Dendritic cell treated with granulocyte-macrophage colony-stimulating factor and Interleukin-4, amounts not matched to agents 40 ng/mL and 50 ng/mL, for 4 days (primary cell): ENCODE measurements at regions not wholly inside any gene's neighbourhood (a gene's known extent, or its start where the extent isn't known, plus 50 kb on each side); places are given as distances from the start of the nearest gene placed in this dataset.
"Not testable (repeated sequence)": the region's sequence is repeated elsewhere in the genome, so short reads cannot be mapped to it uniquely, and the experiment has no call there.

Source experiments
- H3K27ac Mint-ChIP-seq: one replicate; pipeline ENCODE4 v1.8.0; 2022; ENCODE audit warnings: mild to moderate bottlenecking, mixed read lengths
- H3K27me3 Mint-ChIP-seq: one replicate; pipeline ENCODE4 v1.8.0; 2022; ENCODE audit warnings: mild to moderate bottlenecking, mixed read lengths
- H3K36me3 Mint-ChIP-seq: one replicate; pipeline ENCODE4 v1.8.0; 2022; ENCODE audit warnings: low read depth, mixed read lengths
- H3K4me1 Mint-ChIP-seq: one replicate; pipeline ENCODE4 v1.8.0; 2022; ENCODE audit warnings: low read depth, mixed read lengths
- H3K4me3 Mint-ChIP-seq: one replicate; pipeline ENCODE4 v1.8.0; 2022; ENCODE audit warnings: mild to moderate bottlenecking, moderate library complexity, mixed read lengths
- H3K9me3 Mint-ChIP-seq: one replicate; pipeline ENCODE4 v1.8.0; 2022; ENCODE audit warnings: mixed read lengths
- intact Hi-C: fragments of 100-400 bp; cut with micrococcal nuclease; formaldehyde crosslinking; loops from one replicate; pipeline ENCODE4 v1.15.0; 2022

DNA sequence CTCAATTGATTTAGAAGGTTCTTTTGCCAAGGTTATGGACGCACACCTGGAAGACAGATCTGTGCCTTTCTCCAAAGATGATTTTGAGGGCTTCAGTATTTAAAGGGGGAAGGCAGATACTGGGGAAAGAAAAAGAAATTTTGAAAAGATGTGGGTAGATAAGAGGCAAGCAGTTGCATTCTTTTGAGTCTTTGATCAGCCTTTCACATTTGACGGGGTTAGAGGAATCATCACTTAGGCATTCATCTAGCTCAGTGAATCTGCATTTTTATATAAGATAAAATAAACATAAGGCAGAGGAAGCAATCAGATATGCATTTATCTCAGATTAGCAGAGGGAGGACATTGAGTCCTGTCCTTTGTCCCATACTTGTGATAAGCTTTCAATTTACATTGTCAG, 243.4 kb upstream of the RAI14 start:
- Mint-ChIP-seq H3K9me3 (no peaks in the 10 kb centered on the region), H3K27ac (no peak overlapping the region), H3K27me3 (no peaks in the 10 kb centered on the region), H3K36me3 (no peaks in the 10 kb centered on the region), H3K4me1 (no peaks in the 10 kb centered on the region), H3K4me3 (no peak overlapping the region)
- intact Hi-C loops, result no loop called here

DNA sequence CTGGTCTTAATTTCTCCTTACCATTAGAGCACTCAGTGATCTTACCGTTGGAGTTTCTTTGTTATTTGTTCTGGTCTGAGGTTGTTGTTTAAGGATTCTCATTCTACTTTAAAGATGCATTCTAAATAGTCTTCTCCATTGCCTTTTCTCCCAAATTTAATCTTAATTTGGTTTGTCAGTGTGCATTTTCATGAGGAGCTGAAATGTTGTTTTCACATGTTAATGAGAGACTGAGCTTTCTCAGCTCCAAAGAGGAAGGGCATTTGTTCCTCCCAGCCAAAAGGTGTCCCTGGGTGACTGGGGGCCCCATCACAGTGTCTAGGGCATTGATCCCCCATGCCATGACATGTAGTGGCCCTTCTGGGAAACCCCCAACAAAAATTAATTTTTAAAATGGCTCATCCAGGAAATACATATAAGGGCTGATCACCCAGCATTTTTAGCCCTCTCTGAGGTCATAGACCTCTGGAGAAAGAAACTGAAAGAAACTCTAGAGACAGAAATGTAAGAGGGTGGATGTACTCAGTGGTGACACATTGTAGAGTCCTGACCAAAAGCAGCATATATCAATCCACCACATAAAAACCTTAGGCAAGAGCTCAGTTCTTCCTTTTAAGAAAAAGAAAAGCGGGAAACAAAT, 240.4 kb upstream of the RAI14 start:
- Mint-ChIP-seq H3K36me3 (no peaks in the 10 kb centered on the region), H3K9me3 (peaks cover under 1% of the 10 kb centered on the region), H3K27me3 (no peaks in the 10 kb centered on the region), H3K4me1 (no peaks in the 10 kb centered on the region), H3K27ac (no peak overlapping the region), H3K4me3 (no peak overlapping the region)
- intact Hi-C loops, result no loop called here

DNA sequence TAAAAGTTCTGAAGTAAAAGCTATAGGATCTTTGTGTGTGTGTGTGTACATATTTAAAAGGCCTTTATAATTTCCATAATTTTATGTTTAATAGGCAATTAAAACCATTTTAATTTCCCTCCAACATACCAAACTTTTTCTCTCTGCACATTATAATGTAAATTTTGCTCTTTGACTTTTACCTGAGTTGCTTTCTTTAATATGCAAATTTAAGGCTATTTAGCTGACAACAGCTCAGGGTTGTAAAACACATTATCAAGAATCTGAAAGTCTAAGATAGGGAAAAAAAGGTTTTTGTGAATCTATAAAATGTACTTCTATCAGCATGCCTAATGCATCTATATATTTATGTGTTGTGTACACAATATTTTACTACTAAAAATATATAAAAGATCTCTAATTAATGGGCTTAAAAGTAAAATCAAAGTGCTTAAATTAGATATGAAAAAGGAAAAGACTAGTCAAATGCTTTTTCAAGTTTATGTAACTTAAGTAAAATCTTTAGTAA, 239.6 kb upstream of the RAI14 start:
- Mint-ChIP-seq H3K27me3 (no peaks in the 10 kb centered on the region), H3K9me3 (peaks cover 9% of the 10 kb centered on the region), H3K36me3 (no peaks in the 10 kb centered on the region), H3K4me1 (no peaks in the 10 kb centered on the region), H3K27ac (no peak overlapping the region), H3K4me3 (no peak overlapping the region)
- intact Hi-C loops, result no loop called here

DNA sequence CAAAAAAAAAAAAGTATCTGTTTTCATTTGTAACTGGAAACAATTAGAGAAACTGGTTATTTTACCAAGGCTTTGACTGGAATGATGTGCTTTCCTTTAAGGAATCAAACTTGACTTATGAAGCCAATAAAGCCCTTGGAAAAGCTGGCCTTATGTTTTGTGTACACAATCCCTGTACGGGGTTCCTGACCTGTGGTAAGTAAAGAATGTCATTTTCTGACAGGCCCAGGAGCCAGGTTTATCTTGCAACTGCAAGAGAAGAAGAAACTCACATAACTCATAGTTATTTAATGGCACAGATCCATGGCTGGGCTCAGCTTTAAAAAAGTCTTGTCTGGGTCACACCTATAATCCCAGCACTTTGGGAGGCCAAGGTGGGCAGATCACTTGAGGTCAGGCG, 235.9 kb upstream of the RAI14 start:
- H3K36me3 Mint-ChIP-seq, intact Hi-C loops, H3K4me1 Mint-ChIP-seq: not testable (repeated sequence)

DNA sequence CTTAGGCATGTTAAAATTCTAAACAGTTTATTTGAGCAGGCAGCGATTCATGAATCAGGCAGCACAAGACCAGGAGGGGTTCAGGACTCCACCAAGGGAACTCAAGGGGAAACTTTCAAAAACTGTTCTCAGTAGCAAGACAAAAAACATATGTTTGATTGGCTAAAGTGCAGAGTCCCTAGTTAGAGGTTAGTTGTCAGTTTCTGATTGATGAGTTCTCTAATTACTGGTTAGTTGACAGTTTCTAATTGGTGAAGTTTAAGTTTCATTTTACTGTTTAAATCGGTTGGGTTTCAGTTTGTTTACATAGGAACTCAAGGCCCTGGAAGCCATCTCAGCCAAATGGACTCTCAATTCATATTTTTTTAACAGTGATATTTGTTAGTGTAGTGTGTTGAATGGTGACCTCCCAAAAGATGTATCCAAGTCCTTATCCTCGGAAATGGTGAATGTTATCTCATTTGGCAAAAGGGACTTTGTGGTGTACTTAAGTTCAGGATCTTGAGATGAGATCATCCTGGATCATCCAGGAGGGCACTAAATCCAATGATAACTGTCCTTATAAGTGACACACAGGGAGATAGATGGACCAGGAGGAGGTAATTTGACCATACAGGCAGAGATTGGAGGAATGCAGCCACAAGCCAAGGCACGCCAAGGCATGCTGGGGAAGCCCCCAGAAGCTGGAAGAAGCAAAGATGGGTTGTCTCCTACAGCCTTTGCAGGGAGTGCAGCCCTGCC, 219.2 kb upstream of the RAI14 start:
- intact Hi-C loops, result no loop called here
- no peaks in the 10 kb centered on the region for H3K4me1 Mint-ChIP-seq
- H3K27ac Mint-ChIP-seq, result no peak overlapping the region
- no peaks in the 10 kb centered on the region for H3K27me3 Mint-ChIP-seq
- no peaks in the 10 kb centered on the region for H3K36me3 Mint-ChIP-seq
- H3K4me3 Mint-ChIP-seq, result no peak overlapping the region
- H3K9me3 Mint-ChIP-seq, result peaks cover 24% of the 10 kb centered on the region

More for the DNA sequence above, 235.9 kb upstream of the RAI14 start:
- not testable (repeated sequence) for H3K27me3 Mint-ChIP-seq, H3K27ac Mint-ChIP-seq, H3K4me3 Mint-ChIP-seq
- H3K9me3 Mint-ChIP-seq, result peaks cover 17% of the 10 kb centered on the region

DNA sequence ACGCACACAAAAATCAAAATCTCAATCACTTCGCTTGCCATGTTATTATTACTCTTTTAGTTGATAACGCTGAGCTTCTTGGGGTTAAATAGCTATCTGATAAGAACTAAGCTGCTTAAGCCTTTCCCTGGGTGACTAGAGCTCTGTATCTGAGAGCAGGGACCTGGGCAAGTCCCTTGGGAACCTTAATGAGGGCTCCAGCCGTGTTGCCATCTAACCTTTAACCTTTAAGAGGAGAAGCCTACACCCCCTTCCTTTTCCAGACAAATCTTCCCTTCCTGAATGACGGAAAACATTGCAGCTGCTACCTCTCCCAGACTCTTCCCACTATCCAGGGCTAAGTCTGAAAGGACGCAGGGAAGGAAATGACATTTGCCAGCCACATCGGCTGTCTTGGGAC, 216.5 kb upstream of the RAI14 start:
- Mint-ChIP-seq H3K27ac (no peak overlapping the region), H3K9me3 (peaks cover 12% of the 10 kb centered on the region), H3K4me1 (no peaks in the 10 kb centered on the region), H3K27me3 (no peaks in the 10 kb centered on the region), H3K4me3 (no peak overlapping the region), H3K36me3 (no peaks in the 10 kb centered on the region)
- intact Hi-C loops, result no loop called here

DNA sequence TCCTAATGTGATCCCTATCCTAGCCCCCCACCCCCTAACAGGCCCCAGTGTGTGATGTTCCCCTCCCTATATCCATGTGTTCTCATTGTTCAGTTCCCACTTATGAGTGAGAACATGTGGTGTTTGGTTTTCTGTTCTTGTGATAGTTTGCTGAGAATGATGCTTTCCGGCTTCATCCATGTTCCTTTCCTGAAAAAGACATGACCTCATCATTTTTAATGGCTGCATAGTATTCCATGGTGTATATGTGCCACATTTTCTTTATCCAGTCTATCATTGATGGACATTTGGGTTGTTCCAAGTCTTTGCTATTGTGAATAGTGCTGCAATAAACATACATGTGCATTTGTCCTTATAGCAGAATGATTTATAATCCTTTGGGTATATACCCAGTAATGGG, 214.4 kb upstream of the RAI14 start:
- intact Hi-C loops, H3K36me3 Mint-ChIP-seq, H3K27me3 Mint-ChIP-seq, H3K9me3 Mint-ChIP-seq, H3K4me1 Mint-ChIP-seq, H3K4me3 Mint-ChIP-seq, H3K27ac Mint-ChIP-seq: not testable (repeated sequence)

DNA sequence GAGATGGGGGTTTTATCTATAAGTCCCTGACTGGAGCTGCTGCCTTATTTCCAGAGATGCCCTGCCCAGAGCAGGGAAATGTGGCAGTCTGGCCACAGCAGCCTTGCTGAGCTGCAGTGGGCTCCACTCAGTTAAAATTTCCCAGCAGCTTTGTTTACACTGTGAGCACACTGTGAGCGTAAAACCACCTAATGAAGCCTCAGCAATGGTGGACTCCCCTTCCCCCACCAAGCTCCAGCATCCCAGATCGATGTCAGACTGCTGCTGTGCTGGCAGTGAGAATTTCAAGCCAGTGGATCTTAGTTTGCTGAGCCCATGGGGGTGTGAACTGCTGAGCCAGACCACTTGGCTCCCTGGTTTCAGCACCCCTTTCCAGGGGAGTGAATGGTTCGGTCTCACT, 208.7 kb upstream of the RAI14 start:
- H3K27me3 Mint-ChIP-seq, result no peaks in the 10 kb centered on the region
- H3K9me3 Mint-ChIP-seq, result no peaks in the 10 kb centered on the region
- H3K4me3 Mint-ChIP-seq, result no peak overlapping the region
- no peaks in the 10 kb centered on the region for H3K36me3 Mint-ChIP-seq
- no peaks in the 10 kb centered on the region for H3K4me1 Mint-ChIP-seq
- no peak overlapping the region for H3K27ac Mint-ChIP-seq
- intact Hi-C loops, result no loop called here

DNA sequence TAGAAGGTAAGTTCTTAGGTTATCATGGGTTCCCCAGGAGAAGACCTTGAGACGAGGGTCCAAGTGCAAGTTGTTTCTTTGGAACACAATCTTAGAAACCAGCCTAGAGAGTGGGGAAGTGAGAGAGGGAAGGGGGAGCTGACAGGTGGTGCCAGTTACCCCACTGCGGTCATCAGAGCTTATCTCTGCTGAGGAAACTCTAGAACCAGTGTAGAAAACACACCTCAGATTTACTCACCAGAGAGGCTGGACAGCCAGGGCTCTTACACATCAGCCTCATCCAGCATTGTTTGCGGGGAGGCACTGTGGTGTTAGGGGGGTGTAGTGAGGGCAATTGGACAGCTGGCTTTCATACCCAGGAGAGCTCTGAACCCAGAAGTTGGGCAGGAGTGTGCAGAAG, 206.5 kb upstream of the RAI14 start:
- H3K27me3 Mint-ChIP-seq, result no peaks in the 10 kb centered on the region
- intact Hi-C loops, result no loop called here
- H3K36me3 Mint-ChIP-seq, result no peaks in the 10 kb centered on the region
- H3K4me3 Mint-ChIP-seq, result no peak overlapping the region
- H3K9me3 Mint-ChIP-seq, result no peaks in the 10 kb centered on the region
- H3K4me1 Mint-ChIP-seq, result no peaks in the 10 kb centered on the region
- H3K27ac Mint-ChIP-seq, result no peak overlapping the region

DNA sequence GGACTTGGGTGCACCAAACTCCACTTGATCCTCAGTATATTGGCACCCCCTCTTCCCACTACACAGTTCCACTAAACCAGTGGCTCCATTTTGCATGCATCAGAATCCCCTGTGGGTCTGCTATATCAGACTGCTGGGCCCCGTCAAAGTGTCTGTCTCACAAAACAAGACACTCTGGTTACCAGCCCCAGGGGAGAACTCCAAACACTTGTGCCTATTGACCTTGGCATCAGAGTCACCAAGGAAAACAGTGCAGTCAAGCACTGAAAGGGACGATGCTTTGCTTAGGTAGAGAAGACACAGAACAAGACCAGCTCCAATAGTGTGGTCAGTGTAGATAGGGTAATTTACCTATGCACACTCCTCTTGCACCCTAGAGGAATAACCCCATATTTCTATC, 205.8 kb upstream of the RAI14 start:
- intact Hi-C loops, result no loop called here
- no peaks in the 10 kb centered on the region for H3K27me3 Mint-ChIP-seq
- H3K4me3 Mint-ChIP-seq, result no peak overlapping the region
- no peaks in the 10 kb centered on the region for H3K36me3 Mint-ChIP-seq
- no peak overlapping the region for H3K27ac Mint-ChIP-seq
- no peaks in the 10 kb centered on the region for H3K9me3 Mint-ChIP-seq
- H3K4me1 Mint-ChIP-seq, result no peaks in the 10 kb centered on the region

DNA sequence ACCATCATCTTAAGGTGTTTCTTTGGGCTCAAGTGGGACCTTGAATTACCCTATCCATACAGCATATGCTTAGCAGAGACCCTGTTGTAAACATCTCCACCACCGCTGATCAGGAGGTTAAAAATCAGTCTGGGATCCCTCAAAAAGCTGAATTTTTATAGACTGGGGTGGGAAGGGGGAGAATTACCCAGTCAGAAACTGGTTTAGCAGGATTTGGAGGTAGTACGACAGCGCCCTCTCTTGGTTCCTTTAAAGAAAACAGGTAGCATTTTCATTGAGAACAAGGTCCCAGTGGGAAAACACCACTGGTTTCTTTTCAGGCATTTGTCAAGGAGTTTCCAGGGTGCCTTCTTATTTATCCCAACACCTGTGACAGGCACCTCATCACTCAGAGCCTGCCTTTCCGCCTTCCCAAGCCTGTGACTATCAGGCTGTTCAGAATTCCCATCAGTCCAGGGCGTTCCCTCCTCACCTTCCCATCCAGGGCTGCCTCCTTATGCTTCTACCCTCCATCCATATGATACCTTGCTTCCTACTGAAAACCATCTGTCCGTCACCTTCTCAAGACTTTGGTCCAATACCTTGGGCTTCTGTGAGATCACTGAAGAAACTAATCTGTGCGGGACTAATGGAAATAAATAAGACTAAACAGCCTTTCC, 203.8 kb upstream of the RAI14 start:
- no peaks in the 10 kb centered on the region for H3K9me3 Mint-ChIP-seq

DNA sequence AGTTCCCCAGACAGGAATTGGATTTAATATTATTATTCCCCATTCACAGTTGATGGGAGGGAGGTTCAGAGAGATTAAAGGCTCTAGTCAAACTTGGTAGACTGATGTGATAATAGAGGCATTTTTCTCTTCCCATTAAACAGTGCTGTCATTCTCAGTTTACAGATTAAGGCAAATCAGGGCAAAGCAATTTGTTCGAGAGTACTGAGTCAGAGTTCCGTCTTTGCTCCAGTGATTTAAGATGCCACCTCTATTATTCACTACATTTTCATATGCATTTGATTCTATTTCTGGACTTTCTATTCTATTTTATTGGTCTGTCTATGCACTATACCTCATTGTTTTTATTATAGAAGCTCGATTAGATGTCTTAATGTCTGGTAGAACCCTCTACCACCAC, 201.0 kb upstream of the RAI14 start:
- H3K4me3 Mint-ChIP-seq, result no peak overlapping the region
- intact Hi-C loops, result no loop called here
- H3K36me3 Mint-ChIP-seq, result no peaks in the 10 kb centered on the region
- H3K27ac Mint-ChIP-seq, result no peak overlapping the region
- H3K4me1 Mint-ChIP-seq, result no peaks in the 10 kb centered on the region
- no peaks in the 10 kb centered on the region for H3K27me3 Mint-ChIP-seq
- no peaks in the 10 kb centered on the region for H3K9me3 Mint-ChIP-seq

More for the DNA sequence above, 203.8 kb upstream of the RAI14 start:
- Mint-ChIP-seq H3K4me1 (no peaks in the 10 kb centered on the region), H3K27ac (no peak overlapping the region), H3K4me3 (no peak overlapping the region), H3K27me3 (no peaks in the 10 kb centered on the region), H3K36me3 (no peaks in the 10 kb centered on the region)
- intact Hi-C loops, result no loop called here

DNA sequence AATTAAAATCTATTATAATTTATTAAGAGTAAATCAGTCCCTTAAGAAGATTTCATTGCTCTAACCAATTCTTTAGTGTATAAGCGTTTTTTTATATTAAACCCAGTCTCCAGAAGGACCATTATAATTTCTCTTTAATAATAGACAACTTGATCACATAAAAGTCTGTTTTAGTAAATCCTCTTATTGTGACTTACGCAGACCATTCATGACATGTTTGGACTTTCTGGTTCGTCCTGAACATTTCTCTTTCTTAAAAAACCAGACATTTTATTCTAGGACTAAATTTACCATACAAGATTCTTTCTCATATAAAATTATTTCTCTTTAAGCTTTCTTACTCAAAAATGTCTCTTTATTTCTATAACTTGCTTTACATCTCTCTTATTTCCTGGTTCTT, 196.2 kb upstream of the RAI14 start:
- no peaks in the 10 kb centered on the region for H3K4me1 Mint-ChIP-seq
- no peaks in the 10 kb centered on the region for H3K27me3 Mint-ChIP-seq
- intact Hi-C loops, result no loop called here
- H3K9me3 Mint-ChIP-seq, result peaks cover 10% of the 10 kb centered on the region
- H3K4me3 Mint-ChIP-seq, result no peak overlapping the region
- H3K36me3 Mint-ChIP-seq, result no peaks in the 10 kb centered on the region
- H3K27ac Mint-ChIP-seq, result no peak overlapping the region

DNA sequence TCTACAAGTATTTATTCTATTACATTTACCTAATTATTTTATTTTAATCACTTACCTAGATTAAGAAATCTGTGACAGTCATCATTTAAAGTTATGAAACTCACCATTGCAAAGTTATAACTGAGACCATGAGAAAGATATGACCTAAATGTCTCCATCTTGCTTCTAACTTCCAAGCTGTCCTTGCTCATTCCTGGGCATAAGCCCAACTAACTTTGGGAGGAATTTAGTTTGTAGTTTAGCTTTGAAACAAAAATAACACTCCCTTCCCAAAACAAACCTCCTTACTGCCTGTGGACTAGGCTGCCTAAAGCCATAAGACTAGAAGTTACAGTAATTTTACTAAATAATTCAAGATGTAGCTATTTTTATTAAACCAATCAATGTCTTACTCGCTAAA, 195.6 kb upstream of the RAI14 start:
- no peak overlapping the region for H3K4me3 Mint-ChIP-seq
- no peak overlapping the region for H3K27ac Mint-ChIP-seq
- intact Hi-C loops, result no loop called here
- no peaks in the 10 kb centered on the region for H3K27me3 Mint-ChIP-seq
- peaks cover 10% of the 10 kb centered on the region for H3K9me3 Mint-ChIP-seq
- no peaks in the 10 kb centered on the region for H3K4me1 Mint-ChIP-seq
- no peaks in the 10 kb centered on the region for H3K36me3 Mint-ChIP-seq
